GM12872 (cell line): ENCODE measurements at regions not wholly inside any gene's neighbourhood (a gene's known extent, or its start where the extent isn't known, plus 50 kb on each side); places are given as distances from the start of the nearest gene placed in this dataset.

Source experiments
- CTCF ChIP-seq: IDR thresholded peaks from 3 replicates; pipeline ENCODE4 v1.5.1; 2011; ENCODE audit warnings: low read depth, mild to moderate bottlenecking, low read length, moderate library complexity; ENCODE audit not compliant: insufficient read depth

- no peak for TF ChIP-seq CTCF
Observed at GRCh38 chr16:26594666-26595065, 472.1 kb upstream of the C16orf82 start.

- TF ChIP-seq CTCF = no peak
Observed at GRCh38 chr16:26595199-26595598, 471.5 kb upstream of the C16orf82 start.

DNA sequence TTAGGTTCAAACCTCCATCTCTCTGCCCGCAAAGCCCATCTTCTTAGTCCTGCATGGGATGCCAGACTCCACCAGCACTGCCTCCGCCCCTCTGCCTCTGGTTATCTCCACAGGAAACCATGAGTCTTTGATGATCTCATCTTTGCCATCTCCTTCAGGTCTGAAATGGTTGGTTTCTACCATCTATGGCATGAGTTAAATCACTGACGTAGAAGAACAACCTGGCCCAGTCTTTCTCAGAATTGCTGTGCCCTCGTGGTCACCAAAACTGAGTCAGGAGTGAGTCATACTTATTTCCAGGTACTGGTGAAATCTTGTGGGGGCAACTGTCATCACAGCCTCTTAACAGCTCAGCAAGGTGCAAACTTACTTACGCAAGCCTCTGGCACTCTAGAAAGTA lies 468.7 kb upstream of the C16orf82 start:
- TF ChIP-seq CTCF = no peak

DNA sequence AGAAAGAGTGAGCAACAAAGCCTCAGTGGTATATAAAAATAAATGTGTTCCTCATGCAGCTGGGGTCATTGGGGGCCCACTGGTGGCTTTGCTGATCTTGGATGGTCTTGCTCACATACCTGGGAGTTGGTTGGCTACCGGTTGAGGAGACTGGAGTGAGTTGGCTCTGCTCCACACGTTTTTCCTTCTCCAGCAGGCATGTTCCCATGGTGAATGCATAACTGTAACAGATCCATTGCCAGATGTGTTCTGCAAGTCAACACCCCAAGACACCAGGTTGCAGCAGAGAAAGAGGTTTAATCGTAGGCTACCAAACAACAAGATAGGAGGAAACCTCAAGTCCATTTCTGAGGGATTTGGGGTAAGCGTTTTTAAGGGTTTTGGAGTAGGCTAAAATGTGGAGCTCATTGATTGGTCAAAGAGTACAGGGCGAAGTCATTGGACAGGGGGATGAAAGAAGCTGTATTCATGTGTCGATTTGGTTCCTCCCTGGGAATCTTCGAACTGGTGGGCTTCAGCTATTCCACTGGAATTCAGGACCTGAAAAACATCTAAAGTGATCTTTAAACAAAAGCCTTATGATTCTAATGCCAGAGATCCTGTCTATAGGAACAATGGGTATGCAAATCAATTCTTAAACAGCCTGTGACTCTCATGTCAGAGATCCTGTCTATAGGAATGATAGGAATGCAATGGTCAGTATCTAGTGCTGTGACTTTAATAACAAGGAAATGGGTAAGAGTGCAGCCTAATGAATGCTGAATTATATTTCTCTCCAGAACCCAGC lies 467.5 kb upstream of the C16orf82 start:
- TF ChIP-seq CTCF = no peak

GRCh38 chr16:26599785-26600104 lies 467.0 kb upstream of the C16orf82 start:
- no peak for TF ChIP-seq CTCF

DNA sequence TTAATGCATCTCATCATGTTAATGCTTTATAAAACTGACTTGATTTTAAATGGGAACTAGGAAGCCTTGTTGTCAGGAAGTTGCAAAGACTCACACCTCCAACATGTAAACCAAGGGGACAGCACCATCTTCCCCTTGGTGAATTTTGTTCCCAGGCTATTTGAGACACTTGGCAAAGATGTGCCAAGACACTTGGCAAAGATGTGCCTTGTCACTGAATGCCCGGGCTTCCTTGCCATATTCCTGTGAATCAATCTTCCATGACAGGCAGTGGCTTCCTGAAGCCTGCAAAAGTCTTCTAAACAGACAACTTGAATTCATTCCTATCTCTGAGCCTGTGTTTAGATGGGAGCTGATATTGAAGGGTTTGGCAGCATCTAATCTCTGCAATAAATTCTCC lies 465.4 kb upstream of the C16orf82 start:
- no peak for TF ChIP-seq CTCF

DNA sequence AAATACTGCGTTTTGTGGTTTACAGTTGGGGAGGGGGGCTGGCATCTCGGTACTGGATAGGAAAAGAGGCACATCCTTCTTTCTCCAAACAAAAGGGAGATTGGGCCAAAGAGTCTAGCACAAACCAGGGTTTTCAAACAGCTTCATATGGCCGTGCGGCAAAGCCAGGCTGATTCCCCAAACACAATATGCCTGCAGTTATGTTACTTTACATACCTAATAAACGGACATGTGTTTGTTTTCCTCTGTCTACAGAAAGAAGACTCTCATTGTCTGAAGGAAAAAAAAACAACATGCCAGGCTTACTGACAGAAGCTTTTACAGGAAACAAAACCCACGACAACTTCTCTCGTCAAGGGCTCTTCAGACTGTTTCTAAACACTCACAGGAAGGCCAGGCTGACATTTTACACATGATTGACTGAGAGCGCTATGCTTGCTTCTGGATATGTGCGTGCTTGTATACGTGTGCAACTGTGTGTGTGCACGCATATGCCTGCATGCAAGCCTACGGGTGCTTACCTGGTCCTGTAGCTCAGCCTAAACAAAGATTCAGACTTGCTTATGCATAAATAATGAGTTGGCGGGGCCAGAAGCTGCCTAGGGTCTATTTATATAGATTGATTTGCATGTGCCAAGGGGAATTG lies 461.0 kb upstream of the C16orf82 start:
- TF ChIP-seq CTCF = no peak
